Transverse colon (tissue), 4 donors: ENCODE measurements at regions not wholly inside any gene's neighbourhood (a gene's known extent, or its start where the extent isn't known, plus 50 kb on each side); places are given as distances from the start of the nearest gene placed in this dataset.

ENCODE experiments used
- DNase-seq: peaks from one replicate; pipeline ENCODE4 v3.0.0-alpha.2; 2019
- H3K27ac ChIP-seq, 4 donors: fragments of 200-600 bp; sonication (generic); 2 replicates each; pipeline ENCODE4 v1.5.1; 2016 to 2018; ENCODE audit warnings: inconsistent platforms in 4 of 4
- H3K27me3 ChIP-seq: fragments of 200-600 bp; sonication (generic); 2 replicates; pipeline ENCODE4 v1.5.1; 2017; ENCODE audit warnings: inconsistent platforms
- H3K36me3 ChIP-seq, 4 donors: fragments of 200-600 bp; sonication (generic); 2 replicates each; pipeline ENCODE4 v1.5.1; 2017 to 2019; ENCODE audit warnings: inconsistent platforms in 4 of 4
- H3K4me1 ChIP-seq, 4 donors: fragments of 200-600 bp; sonication (generic); 2 replicates each; pipeline ENCODE4 v1.5.1; 2017 to 2020; ENCODE audit warnings: inconsistent platforms in 4 of 4
- H3K4me3 ChIP-seq, 4 donors: fragments of 200-600 bp; sonication (generic); 1 replicate in 1 of 4; 2 replicates in 3 of 4; pipeline versions ENCODE4 v1.5.1 to v1.6.1; 2017 to 2019; ENCODE audit warnings: inconsistent platforms in 4 of 4
- H3K9me3 ChIP-seq, 2 donors: fragments of 200-600 bp; sonication (generic); 2 replicates each; pipeline ENCODE4 v1.5.1; 2017 to 2019; ENCODE audit warnings: inconsistent platforms in 2 of 2
- CTCF ChIP-seq, 5 experiments: fragments of 200-600 bp in 3 of 5; fragments of 450-650 bp in 2 of 5; sonication (generic) in 3 of 5; IDR thresholded peaks; 1 replicate in 2 of 5; 2 replicates in 3 of 5; pipeline ENCODE4 v1.5.1; 2016 to 2017; ENCODE audit warnings: antibody characterized with exemption in 5 of 5, inconsistent platforms in 3 of 5, mild to moderate bottlenecking in 2 of 5, moderate library complexity in 1 of 5
- EP300 ChIP-seq: sonication (generic); formaldehyde crosslinking; IDR thresholded peaks from one replicate; pipeline ENCODE4 v1.6.1; 2017; ENCODE audit warnings: antibody characterized with exemption, low read depth
- POLR2A ChIP-seq: fragments of 450-650 bp; IDR thresholded peaks from one replicate; pipeline ENCODE4 v1.6.1; 2016; ENCODE audit warnings: antibody characterized with exemption, mild to moderate bottlenecking, moderate library complexity
- POLR2AphosphoS5 ChIP-seq, 3 donors: sonication (generic); formaldehyde crosslinking; IDR thresholded peaks; one replicate each; pipeline ENCODE4 v1.6.1; 2016; ENCODE audit warnings: antibody characterized with exemption in 3 of 3
- WGBS, 2 donors: methylation state at CpG; one replicate each; pipeline ENCODE4 v1.1.5; 2018; ENCODE audit warnings: low coverage in 1 of 2; 5-methylcytosine and 5-hydroxymethylcytosine counted together
- in situ Hi-C, 4 donors: fragments of 200-750 bp; cut with MboI; loops; one replicate each; pipeline versions ENCODE4 v1.15.0 to v1.15.1; 2017; ENCODE audit warnings: low sequenced_read_pairs in 3 of 4, low pct_ligation_motif_present in 1 of 4, low pct_unique_long_range_greater_than_20kb in 1 of 4
- intact Hi-C: fragments of 100-400 bp; cut with DNase I; formaldehyde crosslinking; loops from one replicate; pipeline ENCODE4 v1.15.1; 2023; ENCODE audit warnings: low total_unique reads

GRCh38 chr9:13478160-13478559, 198.7 kb upstream of the MPDZ start:
- intact Hi-C loops (no loop called here), in situ Hi-C loops (no loop called here)
- H3K36me3 ChIP-seq = no peaks in the 10 kb centered on the region
- H3K27me3 ChIP-seq = no peaks in the 10 kb centered on the region
- no peaks in the 10 kb centered on the region for H3K4me1 ChIP-seq
- WGBS, 2 donors = 58 to 65% methylated on average over 2 of the region's 2 CpGs
- peaks cover 0 to 3% of the 10 kb centered on the region in 2 donors for H3K9me3 ChIP-seq
- DNase-seq = no peak
- TF ChIP-seq EP300 = no peak
- no peak for TF ChIP-seq CTCF (IDR thresholded peaks at IDR 0.05)
- no peak for TF ChIP-seq POLR2AphosphoS5 (IDR thresholded peaks at IDR 0.05)
- no peak for TF ChIP-seq POLR2A
- H3K27ac ChIP-seq = no peak overlapping the region
- no peak overlapping the region for H3K4me3 ChIP-seq

GRCh38 chr9:13470836-13471235, 191.3 kb upstream of the MPDZ start:
- intact Hi-C loops (no loop called here), in situ Hi-C loops (no loop called here)
- DNase-seq = no peak
- Histone ChIP-seq H3K9me3 (peaks cover 0 to 3% of the 10 kb centered on the region in 2 donors), H3K27me3 (no peaks in the 10 kb centered on the region), H3K36me3 (no peaks in the 10 kb centered on the region), H3K27ac (no peak overlapping the region), H3K4me1 (no peaks in the 10 kb centered on the region), H3K4me3 (no peak overlapping the region)
- TF ChIP-seq POLR2AphosphoS5 (IDR thresholded peaks at IDR 0.05) = no peak
- TF ChIP-seq POLR2A = no peak
- no peak for TF ChIP-seq EP300
- TF ChIP-seq CTCF (IDR thresholded peaks at IDR 0.05) = no peak
- 76 to 83% methylated on average over 2 to 3 of the region's 3 CpGs for WGBS, 2 donors

GRCh38 chr9:13467157-13467556, 187.7 kb upstream of the MPDZ start:
- Histone ChIP-seq H3K4me1 (no peaks in the 10 kb centered on the region), H3K27me3 (no peaks in the 10 kb centered on the region), H3K4me3 (no peak overlapping the region), H3K36me3 (no peaks in the 10 kb centered on the region), H3K9me3 (no peaks in the 10 kb centered on the region), H3K27ac (no peak overlapping the region)
- no peak for DNase-seq
- intact Hi-C loops = no loop called here
- TF ChIP-seq POLR2A (no peak), CTCF (IDR thresholded peaks at IDR 0.05) (no peak), EP300 (no peak), POLR2AphosphoS5 (IDR thresholded peaks at IDR 0.05) (no peak)
- in situ Hi-C loops = no loop called here
- 41 to 51% methylated on average over 2 of the region's 2 CpGs for WGBS, 2 donors

GRCh38 chr9:13461414-13461991, 182.0 kb upstream of the MPDZ start:
- WGBS, 2 donors = 62 to 78% methylated on average over 1 to 4 of the region's 4 CpGs
- intact Hi-C loops = no loop called here
- in situ Hi-C loops = no loop called here

GRCh38 chr9:13459071-13459470, 179.6 kb upstream of the MPDZ start:
- Histone ChIP-seq H3K9me3 (no peaks in the 10 kb centered on the region), H3K4me1 (no peaks in the 10 kb centered on the region), H3K4me3 (no peak overlapping the region), H3K36me3 (no peaks in the 10 kb centered on the region), H3K27me3 (no peaks in the 10 kb centered on the region), H3K27ac (no peak overlapping the region)
- TF ChIP-seq CTCF (IDR thresholded peaks at IDR 0.05) (no peak), POLR2AphosphoS5 (IDR thresholded peaks at IDR 0.05) (no peak), EP300 (no peak), POLR2A (no peak)
- no peak for DNase-seq
- in situ Hi-C loops (no loop called here), intact Hi-C loops (no loop called here)
- 43 to 58% methylated on average over 2 to 3 of the region's 3 CpGs for WGBS, 2 donors

More at GRCh38 chr9:13461414-13461991, 182.0 kb upstream of the MPDZ start:
- no peaks in the 10 kb centered on the region for H3K36me3 ChIP-seq
- H3K27me3 ChIP-seq = no peaks in the 10 kb centered on the region
- no peaks in the 10 kb centered on the region for H3K4me1 ChIP-seq
- no peak overlapping the region for H3K27ac ChIP-seq
- DNase-seq = no peak
- H3K4me3 ChIP-seq = no peak overlapping the region
- H3K9me3 ChIP-seq = no peaks in the 10 kb centered on the region
- no peak for TF ChIP-seq POLR2A
